ENCODE measurements at regions not wholly inside any gene's neighbourhood (a gene's known extent, or its start where the extent isn't known, plus 50 kb on each side); places are given as distances from the start of the nearest gene placed in this dataset.

- peak overlapping the region; percentile 1; the same call in 1 of the 2 replicates for H2AFZ ChIP-seq (ENCODE audit: low read length)
- POLR2A ChIA-PET (ENCODE audit: partially characterized antibody) = no interaction called here
- H4K8ac ChIP-seq (ENCODE audit: extremely low read depth, insufficient read depth, low read length) = no peak overlapping the region
- H3K27me3 ChIP-seq (replicated peaks in 1 of 4; ENCODE audit: control insufficient read depth in 3 of 4, extremely low read depth in 1 of 4, insufficient read depth in 3 of 4, low read length in 3 of 4) = peaks cover 0 to 2% (median 0%) of the 10 kb centered on the region in 4 experiments; a peak in 1 of 7 replicates
- 88% methylated on average over 1 of the region's 1 CpG; no CpG with 5 or more reads in 1 of the 2 experiments for WGBS, 2 experiments (ENCODE audit: extremely low coverage in 1 of 2, insufficient coverage in 1 of 2, insufficient read length in 1 of 2, insufficient replicate concordance in 2 of 2, low coverage in 1 of 2, low lambda C conversion rate in 2 of 2, missing lambda C conversion rate in 1 of 2)
- H3K4me2 ChIP-seq (ENCODE audit: insufficient read depth in 1 of 2, low read depth in 2 of 2, low read length in 2 of 2) = no peak overlapping the region
- H3K9ac ChIP-seq (replicated peaks in 1 of 4; ENCODE audit: extremely low read depth in 1 of 4, low read depth in 3 of 4, low read length in 3 of 4) = no peak overlapping the region
- H4K20me1 ChIP-seq (replicated peaks in 1 of 2; ENCODE audit: control insufficient read depth in 1 of 2, insufficient read depth in 2 of 2, low read length in 2 of 2) = no peaks in the 10 kb centered on the region
- H3K23ac ChIP-seq (ENCODE audit: insufficient read length) = no peak overlapping the region
- H3K79me1 ChIP-seq (ENCODE audit: low read depth, low read length) = no peaks in the 10 kb centered on the region
- FAIRE-seq = no peak
- CTCF ChIA-PET (ENCODE audit: partially characterized antibody) = no interaction called here
- H3K9me3 ChIP-seq (ENCODE audit: insufficient read depth in 2 of 2, low read depth in 1 of 2, low read length in 1 of 2) = no peaks in the 10 kb centered on the region
- no peaks in the 10 kb centered on the region for H3K23me2 ChIP-seq (ENCODE audit: low read depth, low read length)
- no peak overlapping the region for H3K14ac ChIP-seq (ENCODE audit: insufficient read length)
- no peak overlapping the region for H3K56ac ChIP-seq (replicated peaks; ENCODE audit: insufficient read length, low read depth, low read length)
- H3K27ac ChIP-seq (ENCODE audit: low read depth, low read length) = no peak overlapping the region
- H2AK5ac ChIP-seq (ENCODE audit: low read depth, low read length) = no peak overlapping the region
- H4K5ac ChIP-seq (ENCODE audit: insufficient read length, low read depth, low read length) = no peak overlapping the region
- H2BK12ac ChIP-seq (ENCODE audit: low read depth, low read length) = no peak overlapping the region
- H2BK120ac ChIP-seq (replicated peaks; ENCODE audit: low read depth, low read length) = no peak overlapping the region
- H2BK15ac ChIP-seq (ENCODE audit: low read length) = no peak overlapping the region
- H3K18ac ChIP-seq (ENCODE audit: extremely low read depth, low read length) = no peak overlapping the region
- H2BK20ac ChIP-seq (ENCODE audit: low read length) = no peak overlapping the region
- H2BK5ac ChIP-seq (ENCODE audit: low read depth, low read length) = no peak overlapping the region
- no peak overlapping the region for H3K4me3 ChIP-seq (ENCODE audit: extremely low read depth in 1 of 4, insufficient read depth in 2 of 4, low read depth in 3 of 4, low read length in 4 of 4)
- H3K4ac ChIP-seq (replicated peaks; ENCODE audit: insufficient read length, low read depth, low read length) = no peak overlapping the region
- DNase-seq (ENCODE audit: low read depth in 1 of 2, low spot score in 2 of 2) = no peak
- no peak overlapping the region for H4K91ac ChIP-seq (replicated peaks; ENCODE audit: insufficient read length, low read length)
- H3K79me2 ChIP-seq (ENCODE audit: control insufficient read depth in 1 of 2, insufficient read depth in 2 of 2, low read length in 2 of 2) = no peaks in the 10 kb centered on the region
- no peaks in the 10 kb centered on the region for H3K36me3 ChIP-seq (ENCODE audit: control insufficient read depth in 2 of 4, insufficient read depth in 4 of 4, low read length in 3 of 4)
- H3K4me1 ChIP-seq (replicated peaks in 1 of 4; ENCODE audit: control insufficient read depth in 3 of 4, insufficient read depth in 4 of 4, low read length in 3 of 4) = peaks cover 0 to 5% (median 0%) of the 10 kb centered on the region in 4 experiments; a peak in 2 of 7 replicates
- TF ChIP-seq, protein P1, sequence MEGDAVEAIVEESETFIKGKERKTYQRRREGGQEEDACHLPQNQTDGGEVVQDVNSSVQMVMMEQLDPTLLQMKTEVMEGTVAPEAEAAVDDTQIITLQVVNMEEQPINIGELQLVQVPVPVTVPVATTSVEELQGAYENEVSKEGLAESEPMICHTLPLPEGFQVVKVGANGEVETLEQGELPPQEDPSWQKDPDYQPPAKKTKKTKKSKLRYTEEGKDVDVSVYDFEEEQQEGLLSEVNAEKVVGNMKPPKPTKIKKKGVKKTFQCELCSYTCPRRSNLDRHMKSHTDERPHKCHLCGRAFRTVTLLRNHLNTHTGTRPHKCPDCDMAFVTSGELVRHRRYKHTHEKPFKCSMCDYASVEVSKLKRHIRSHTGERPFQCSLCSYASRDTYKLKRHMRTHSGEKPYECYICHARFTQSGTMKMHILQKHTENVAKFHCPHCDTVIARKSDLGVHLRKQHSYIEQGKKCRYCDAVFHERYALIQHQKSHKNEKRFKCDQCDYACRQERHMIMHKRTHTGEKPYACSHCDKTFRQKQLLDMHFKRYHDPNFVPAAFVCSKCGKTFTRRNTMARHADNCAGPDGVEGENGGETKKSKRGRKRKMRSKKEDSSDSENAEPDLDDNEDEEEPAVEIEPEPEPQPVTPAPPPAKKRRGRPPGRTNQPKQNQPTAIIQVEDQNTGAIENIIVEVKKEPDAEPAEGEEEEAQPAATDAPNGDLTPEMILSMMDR (IDR thresholded peaks at IDR 0.05; ENCODE audit: control extremely low read depth in 1 of 3, insufficient read depth in 1 of 3, low read depth in 1 of 3, low read length in 3 of 3) = no peak
- TF ChIP-seq RXRA (IDR thresholded peaks at IDR 0.05; ENCODE audit: insufficient read depth, low read depth, low read length) (no peak), JUND (IDR thresholded peaks at IDR 0.05; ENCODE audit: low read length) (no peak), TAF1 (IDR thresholded peaks at IDR 0.05; ENCODE audit: low read depth, low read length) (no peak), FOSL1 (IDR thresholded peaks at IDR 0.05; ENCODE audit: insufficient read depth, low read depth, low read length) (no peak), BRCA1 (IDR thresholded peaks at IDR 0.05; ENCODE audit: low read depth, low read length) (no peak), NANOG (IDR thresholded peaks at IDR 0.05; ENCODE audit: insufficient read depth, low read depth, low read length, poor library complexity, severe bottlenecking) (no peak), CEBPB (IDR thresholded peaks at IDR 0.05; ENCODE audit: low read depth, low read length) (no peak), KDM5A (IDR thresholded peaks at IDR 0.05; ENCODE audit: low read length) (no peak)
- TF ChIP-seq, protein P2, sequence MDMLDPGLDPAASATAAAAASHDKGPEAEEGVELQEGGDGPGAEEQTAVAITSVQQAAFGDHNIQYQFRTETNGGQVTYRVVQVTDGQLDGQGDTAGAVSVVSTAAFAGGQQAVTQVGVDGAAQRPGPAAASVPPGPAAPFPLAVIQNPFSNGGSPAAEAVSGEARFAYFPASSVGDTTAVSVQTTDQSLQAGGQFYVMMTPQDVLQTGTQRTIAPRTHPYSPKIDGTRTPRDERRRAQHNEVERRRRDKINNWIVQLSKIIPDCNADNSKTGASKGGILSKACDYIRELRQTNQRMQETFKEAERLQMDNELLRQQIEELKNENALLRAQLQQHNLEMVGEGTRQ (IDR thresholded peaks at IDR 0.05; ENCODE audit: low read length) = no peak
Observed at GRCh38 chr4:110678517-110679227, 55.8 kb upstream of the PITX2 start.
